Psoas muscle (tissue), 7 donors: ENCODE measurements at regions not wholly inside any gene's neighbourhood (a gene's known extent, or its start where the extent isn't known, plus 50 kb on each side); places are given as distances from the start of the nearest gene placed in this dataset.

Experiments used
- ATAC-seq, 4 donors: fragments of 200-7000 bp; cut with Tn5 transposase; one replicate each; pipeline ENCODE4 v1.9.1; 2020; ENCODE audit warnings: moderate library complexity in 3 of 4, mild to moderate bottlenecking in 2 of 4
- DNase-seq, 2 donors: peaks; one replicate each; pipeline ENCODE4 v3.0.0-alpha.2; 2020
- H3K27ac ChIP-seq: fragments of 200-600 bp; one replicate; pipeline ENCODE4 v1.8.0; 2022
- H3K27me3 ChIP-seq, 3 donors: fragments of 200-600 bp in 1 of 3; one replicate each; pipeline versions ENCODE4 v1.6.1 to v1.8.0; 2013 to 2022; ENCODE audit warnings: low read length in 2 of 3, mild to moderate bottlenecking in 2 of 3, moderate library complexity in 1 of 3; ENCODE audit not compliant: insufficient read depth in 3 of 3
- H3K36me3 ChIP-seq, 2 donors: fragments of 200-600 bp in 1 of 2; one replicate each; pipeline versions ENCODE4 v1.6.1 to v1.8.0; 2013 to 2022; ENCODE audit warnings: low read depth in 1 of 2, mild to moderate bottlenecking in 1 of 2, moderate library complexity in 1 of 2; ENCODE audit not compliant: insufficient read depth in 1 of 2
- H3K4me1 ChIP-seq: fragments of 200-600 bp; one replicate; pipeline ENCODE4 v1.8.0; 2022
- H3K4me3 ChIP-seq: fragments of 200-600 bp; one replicate; pipeline ENCODE4 v1.8.0; 2022; ENCODE audit warnings: mild to moderate bottlenecking
- H3K9me3 ChIP-seq: fragments of 200-600 bp; one replicate; pipeline ENCODE4 v1.8.0; 2022
- WGBS, 3 donors: extraction: QIAGEN DNeasy Blood & Tissue Kit; methylation state at CpG; one replicate each; pipeline versions ENCODE4 v1.1.6 to v1.1.7; 2013; 5-methylcytosine and 5-hydroxymethylcytosine counted together
- intact Hi-C, 2 donors: fragments of 100-400 bp; cut with DNase I; formaldehyde crosslinking; loops; one replicate each; pipeline versions ENCODE4 v1.11.0 to v1.14.2; 2022
- TF ChIP-seq, protein P1 (sequence below): fragments of 200-600 bp; IDR thresholded peaks from one replicate; pipeline ENCODE4 v1.8.0; 2022; ENCODE audit warnings: antibody characterized with exemption
- donor health status: healthy with polysubstance abuse.
- donor health status: DM: no; HTN: no; CAD: no; lungs with moderate emphysema.
- donor health status: Bipolar disorder and iron deficiency.
- donor health status: healthy.
- donor health status: DM: yes; HTN: yes; CAD: no.
- donor health status: DM: no; HTN: no; CAD: no.
- donor health status: DM: yes; HTN: yes; CAD: no.

DNA sequence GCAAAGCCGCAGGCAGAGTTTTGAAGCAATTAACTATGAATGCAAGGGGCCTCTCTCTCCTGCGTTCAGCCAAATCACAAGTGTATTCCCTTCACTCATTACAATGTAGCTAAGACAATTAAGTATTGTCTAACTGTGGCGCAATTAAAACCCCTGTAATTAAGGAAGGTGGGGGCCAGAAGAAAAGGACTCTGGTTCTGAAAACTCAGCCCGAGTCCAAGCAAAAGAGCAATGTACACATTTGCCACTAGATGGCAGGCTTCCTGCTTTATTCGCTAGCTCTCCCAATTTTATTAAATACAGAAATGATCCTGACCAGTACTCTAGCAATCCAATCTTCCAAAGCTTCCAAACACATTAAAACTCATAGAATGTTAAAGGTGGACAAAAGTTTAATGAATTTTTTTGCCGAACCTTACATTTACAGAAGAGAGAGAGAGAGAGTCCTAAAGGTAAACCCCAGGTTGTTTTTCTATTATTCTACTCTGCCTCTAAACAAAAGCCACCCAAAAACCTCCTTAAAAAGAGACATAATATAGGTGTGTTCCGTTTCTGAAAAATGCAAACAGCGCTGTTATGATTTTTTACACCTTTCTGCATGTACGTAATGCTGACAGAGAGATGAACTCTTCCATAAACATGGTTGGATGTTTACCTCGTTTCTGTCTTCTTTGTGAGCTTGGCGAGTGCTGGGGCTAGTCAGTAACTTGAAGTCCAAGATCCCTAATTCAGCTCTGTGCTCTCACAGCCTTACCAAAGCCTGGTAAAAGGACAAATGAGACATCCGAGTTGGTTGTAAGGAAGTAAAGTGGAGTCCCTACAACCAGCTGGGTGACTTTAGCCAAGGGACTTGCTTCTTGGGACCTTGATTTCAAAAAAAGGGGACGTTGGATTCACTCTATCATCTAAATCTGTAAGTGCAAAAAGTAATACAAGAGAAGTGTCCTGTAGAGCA lies 50.9 kb upstream of the VASH1 start:
- peaks cover 0 to 7% (median 0%) of the 10 kb centered on the region in 3 donors for H3K27me3 ChIP-seq
- H3K9me3 ChIP-seq: no peaks in the 10 kb centered on the region
- no peaks in the 10 kb centered on the region for H3K36me3 ChIP-seq
- TF ChIP-seq, protein P1, sequence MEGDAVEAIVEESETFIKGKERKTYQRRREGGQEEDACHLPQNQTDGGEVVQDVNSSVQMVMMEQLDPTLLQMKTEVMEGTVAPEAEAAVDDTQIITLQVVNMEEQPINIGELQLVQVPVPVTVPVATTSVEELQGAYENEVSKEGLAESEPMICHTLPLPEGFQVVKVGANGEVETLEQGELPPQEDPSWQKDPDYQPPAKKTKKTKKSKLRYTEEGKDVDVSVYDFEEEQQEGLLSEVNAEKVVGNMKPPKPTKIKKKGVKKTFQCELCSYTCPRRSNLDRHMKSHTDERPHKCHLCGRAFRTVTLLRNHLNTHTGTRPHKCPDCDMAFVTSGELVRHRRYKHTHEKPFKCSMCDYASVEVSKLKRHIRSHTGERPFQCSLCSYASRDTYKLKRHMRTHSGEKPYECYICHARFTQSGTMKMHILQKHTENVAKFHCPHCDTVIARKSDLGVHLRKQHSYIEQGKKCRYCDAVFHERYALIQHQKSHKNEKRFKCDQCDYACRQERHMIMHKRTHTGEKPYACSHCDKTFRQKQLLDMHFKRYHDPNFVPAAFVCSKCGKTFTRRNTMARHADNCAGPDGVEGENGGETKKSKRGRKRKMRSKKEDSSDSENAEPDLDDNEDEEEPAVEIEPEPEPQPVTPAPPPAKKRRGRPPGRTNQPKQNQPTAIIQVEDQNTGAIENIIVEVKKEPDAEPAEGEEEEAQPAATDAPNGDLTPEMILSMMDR: peak; percentile 72
- H3K4me1 ChIP-seq: peaks cover 4% of the 10 kb centered on the region
- 38 to 44% (median 39%) methylated on average over 13 of the region's 13 CpGs for WGBS, 3 donors
- ATAC-seq (peak in 3 of 4 donors; percentile 35 to 61 (median 61)), DNase-seq (no peak)
- intact Hi-C loops: loop anchor here (2.0 to 5.0 kb wide), 3 partner anchors 52 to 74 kb away; partner anchors contain the start of gene VASH1 (in 1 of the 2)
- no peak overlapping the region for H3K27ac ChIP-seq
- H3K4me3 ChIP-seq: no peak overlapping the region
